HG03280 (cell line): ENCODE measurements at regions not wholly inside any gene's neighbourhood (a gene's known extent, or its start where the extent isn't known, plus 50 kb on each side); places are given as distances from the start of the nearest gene placed in this dataset.
"Not testable (repeated sequence)": the region's sequence is repeated elsewhere in the genome, so short reads cannot be mapped to it uniquely, and the experiment has no call there.

Experiments used
- ATAC-seq: cut with Tn5 transposase; IDR thresholded peaks from one replicate; pipeline ENCODE4 v1.9.1; 2021; ENCODE audit warnings: mild to moderate bottlenecking, moderate library complexity; ENCODE audit not compliant: unreplicated experiment

DNA sequence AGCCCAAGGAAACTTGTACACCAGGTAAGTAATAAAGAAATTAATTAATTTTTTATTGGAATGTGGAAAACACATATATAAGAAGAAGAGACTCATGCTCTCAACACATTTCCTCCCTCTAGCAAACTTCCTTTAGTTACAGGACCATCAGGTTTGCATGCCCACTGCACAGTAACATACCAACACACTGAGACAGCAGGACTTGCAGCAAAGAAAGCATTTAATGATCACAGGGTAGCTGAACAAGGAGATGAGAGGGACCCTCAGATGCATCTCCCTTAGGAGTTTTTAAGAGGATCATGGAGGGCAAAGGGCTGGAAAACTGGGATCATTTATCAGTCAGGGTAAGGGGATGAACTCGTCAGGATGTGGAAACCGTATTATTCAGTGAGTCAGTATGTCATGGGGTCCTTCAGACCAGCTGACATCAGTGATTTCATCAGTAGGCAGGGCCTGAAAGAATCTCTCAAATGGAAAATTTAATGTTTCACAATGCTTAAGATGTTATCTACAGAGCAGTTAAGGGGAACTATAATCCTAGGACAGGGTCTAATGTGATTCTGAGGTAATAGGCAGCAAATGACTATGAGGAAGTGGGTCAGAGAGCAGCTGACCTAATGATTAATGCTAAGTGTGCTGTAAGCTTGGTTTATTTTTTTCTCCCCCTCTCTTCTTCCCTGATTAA lies 193.8 kb upstream of the RND3 start:
- no peak for ATAC-seq

DNA sequence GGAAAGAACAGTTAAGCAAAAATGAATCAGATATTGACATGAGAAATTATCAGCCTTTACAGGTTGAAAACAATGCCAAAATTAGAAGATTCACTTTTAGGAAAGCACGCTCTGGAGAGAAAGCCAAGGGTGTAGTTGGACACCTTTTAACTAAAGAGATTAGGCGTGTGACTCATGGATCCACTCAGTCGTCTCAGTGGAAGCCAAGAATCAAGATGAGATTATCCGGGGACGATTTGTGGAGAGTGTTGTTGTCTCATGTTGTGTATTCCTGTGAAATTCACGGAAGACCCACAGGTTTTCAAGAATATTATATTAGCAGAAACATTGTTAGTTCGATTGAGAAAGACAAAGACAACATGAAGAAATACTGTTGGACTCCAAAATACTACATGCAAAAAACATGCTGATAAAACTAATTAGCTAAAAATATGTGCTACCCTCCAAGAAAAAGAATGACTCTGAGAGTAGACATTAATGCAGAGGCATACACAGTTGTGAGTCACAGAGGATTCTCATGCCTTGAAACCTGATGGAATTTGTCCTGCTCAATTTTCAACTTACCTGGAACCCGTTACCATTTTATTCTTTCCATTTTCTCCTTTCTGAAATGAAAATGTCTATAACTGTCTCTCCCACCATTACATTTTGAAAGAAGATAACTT lies 192.1 kb upstream of the RND3 start:
- ATAC-seq, result no peak

DNA sequence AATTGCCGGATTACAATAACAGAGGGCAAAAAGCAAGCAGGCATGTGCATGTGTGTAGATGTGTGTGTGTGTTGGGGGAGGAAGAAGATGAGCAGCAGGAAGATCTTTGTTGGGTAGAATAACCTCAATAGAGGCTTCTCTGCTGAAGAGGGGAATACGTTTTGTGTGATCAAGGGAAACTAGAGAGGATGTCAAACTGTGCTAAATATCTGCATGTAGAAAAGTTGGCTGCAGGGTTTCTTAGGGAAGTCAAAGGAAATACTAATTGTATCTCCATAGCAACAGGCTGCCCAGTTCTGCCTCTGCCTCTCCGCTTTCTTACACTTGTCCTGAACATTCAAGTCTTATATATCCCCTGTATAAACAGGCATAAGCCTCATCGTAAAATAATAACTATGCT lies 190.1 kb upstream of the RND3 start:
- no peak for ATAC-seq

DNA sequence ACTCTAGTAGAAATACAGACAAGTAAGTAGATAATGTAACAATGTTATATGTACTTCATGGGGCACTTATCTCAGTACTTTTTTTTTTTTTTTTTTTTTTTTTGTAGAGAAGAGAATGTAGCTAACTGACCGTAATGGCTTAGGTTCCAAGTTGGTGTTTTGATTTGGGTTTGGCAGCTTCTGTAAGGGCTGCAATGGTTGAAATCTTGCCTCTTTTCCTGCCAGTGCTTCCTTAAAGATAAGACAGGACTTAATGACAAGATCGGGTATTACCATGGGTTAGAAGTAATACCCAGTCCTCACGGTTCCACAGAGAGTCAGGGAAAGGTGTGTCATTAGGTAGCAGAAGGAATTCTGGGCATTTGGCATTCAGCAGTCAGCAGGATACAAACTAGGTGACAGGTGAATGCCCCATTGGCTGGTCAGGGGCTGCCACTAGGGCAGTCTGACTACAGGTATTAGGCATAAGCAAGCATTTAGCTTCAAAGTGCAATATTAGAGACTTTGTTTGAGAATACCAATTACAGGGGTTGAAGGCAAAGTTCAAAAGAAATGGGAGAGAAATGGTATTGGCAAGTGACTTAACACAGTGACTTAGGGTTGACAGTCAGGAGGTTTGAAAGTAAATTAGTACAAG lies 189.4 kb upstream of the RND3 start:
- no peak for ATAC-seq

DNA sequence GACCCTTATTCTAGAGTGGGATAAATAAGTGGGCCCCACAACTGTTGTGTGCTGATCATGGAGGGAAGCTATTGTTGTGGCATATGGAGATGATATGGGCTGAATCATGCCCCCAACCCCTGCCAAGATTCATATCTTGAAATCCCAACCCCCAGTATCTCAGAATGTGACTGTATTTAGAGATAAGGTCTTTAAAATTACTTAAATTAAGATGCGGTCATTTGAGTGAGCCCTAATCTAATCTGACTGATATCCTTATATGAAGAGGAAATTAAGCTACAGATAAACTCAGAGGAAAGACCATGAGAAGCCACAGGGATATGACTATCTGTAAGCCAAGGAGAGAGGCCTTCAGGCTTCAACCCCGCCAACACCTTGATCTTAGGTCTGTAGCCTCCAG lies 188.3 kb upstream of the RND3 start:
- ATAC-seq, result no peak

DNA sequence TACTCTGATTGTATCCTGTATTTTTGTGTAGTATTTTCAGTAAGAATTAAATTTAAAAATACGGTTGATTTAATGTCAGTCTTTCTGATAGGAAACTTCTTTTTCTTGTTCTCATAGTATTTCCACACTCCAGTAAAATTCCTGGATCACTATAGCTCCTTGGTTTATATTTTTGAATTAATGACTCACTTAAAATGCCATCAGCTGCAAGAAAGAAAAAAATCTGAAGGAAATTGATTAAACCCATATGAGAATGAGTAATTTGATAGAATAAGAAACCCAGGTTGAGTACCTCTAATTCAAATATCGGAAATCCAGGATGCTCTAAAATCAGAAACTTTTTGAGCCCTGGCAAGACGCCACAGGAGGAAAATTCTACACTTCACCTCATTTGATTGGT lies 186.8 kb upstream of the RND3 start:
- ATAC-seq, result no peak

DNA sequence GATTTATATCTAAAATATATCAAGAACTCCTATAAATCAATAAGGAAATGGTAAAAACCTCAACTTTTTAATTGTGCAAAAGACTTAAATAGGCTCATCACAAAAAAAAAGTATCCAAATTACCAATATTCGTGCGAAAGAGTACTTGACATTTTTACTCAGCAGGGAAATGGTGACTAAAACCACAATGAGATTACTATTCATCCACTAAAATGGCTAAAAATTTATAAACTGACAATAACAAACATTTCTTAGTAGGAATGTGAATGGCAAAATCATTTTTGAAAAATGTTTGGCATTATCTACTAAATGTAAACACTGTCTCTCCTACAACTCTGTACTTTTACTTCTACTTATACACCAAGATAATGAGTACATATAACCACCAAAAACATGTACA lies 184.8 kb upstream of the RND3 start:
- ATAC-seq, result no peak

DNA sequence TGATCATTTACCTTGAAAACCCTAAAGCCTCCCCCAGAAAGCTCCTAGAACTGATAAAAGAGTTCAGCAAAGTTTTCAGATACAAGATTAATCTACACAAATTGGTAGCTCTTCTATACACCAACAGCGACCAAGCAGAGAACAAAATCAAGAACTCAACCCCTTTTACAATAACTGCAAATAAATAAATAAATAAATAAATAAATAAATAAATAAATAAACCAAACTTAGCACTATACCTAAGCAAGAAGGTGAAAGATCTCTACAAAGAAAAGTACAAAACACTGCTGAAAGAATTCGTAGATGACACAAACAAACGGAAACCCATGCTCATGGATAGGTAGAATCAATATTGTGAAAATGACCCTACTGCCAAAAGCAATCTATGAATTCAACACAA lies 182.0 kb upstream of the RND3 start:
- no peak for ATAC-seq

DNA sequence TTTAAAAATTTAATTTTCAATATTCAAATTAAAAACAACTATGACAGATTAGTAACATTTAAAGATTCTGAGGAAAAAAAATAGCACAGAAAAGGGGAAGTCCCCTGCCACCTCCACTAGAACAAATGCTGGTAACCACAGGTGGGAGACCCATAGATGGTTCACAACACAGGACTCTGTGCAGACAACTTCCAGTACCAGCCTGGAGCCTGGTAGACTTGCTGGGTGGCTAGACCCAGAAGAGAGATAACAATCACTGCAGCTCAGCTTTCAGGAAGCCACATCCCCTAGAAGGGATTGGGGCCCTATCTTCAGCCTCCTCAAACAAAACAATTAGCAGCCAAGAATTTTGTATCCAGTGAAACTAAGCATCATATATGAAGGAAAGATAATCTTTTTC lies 179.6 kb upstream of the RND3 start:
- ATAC-seq, result not testable (repeated sequence)

DNA sequence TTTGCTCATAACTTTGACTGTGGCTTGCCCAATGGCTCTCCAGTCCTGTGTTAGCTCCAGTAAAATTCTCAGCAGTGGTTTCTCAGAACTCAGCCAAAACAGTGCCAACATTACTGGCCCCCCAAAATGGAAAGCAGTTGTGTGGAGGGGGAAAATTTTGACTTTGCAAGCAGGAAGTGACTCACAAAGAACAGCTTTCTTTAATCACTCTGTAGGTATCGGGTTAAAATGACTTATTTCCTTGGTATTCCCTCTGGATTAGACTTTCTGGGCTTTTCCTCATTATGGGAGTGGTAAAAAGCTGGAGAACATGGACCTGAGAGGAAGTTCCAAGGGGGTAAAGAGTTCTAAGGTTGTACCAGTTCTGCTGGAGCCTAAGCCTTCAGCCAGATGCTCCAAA lies 175.7 kb upstream of the RND3 start:
- ATAC-seq, result no peak

DNA sequence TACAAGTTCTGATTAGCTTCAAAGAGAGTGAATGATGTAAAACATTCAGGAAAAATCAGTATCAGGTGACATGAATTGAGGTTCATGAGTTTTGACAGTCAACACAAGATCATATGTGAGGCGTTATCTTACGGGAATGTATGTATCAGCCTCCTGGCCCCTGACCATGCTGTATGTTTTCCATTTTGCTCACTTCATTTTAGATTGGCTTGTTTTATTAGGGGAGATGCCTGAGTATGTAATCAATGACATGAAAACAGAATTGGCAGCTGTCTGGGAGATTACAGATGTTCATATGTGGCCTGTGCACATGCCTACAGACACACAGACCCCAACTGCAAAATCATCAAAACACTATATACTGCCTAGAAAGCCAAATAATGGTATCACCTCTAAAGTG lies 168.5 kb upstream of the RND3 start:
- no peak for ATAC-seq

DNA sequence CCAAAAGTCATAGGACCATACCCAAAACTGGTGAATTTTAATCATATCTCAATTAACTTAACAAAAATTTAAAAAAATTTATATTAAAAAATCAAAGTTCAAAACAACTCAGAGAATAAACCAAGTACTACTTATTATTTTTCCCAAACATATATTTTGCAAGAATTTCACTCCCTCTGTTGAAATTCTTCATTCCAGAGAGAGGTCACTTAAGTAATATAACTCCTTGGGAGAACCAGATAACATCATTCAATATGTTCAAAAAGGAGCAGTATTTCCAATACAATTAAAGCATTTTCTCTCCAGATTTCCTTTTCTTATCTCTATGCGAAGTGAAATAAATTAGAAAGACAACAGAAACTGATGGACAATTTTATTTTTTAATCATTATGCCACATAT lies 165.9 kb upstream of the RND3 start:
- no peak for ATAC-seq

DNA sequence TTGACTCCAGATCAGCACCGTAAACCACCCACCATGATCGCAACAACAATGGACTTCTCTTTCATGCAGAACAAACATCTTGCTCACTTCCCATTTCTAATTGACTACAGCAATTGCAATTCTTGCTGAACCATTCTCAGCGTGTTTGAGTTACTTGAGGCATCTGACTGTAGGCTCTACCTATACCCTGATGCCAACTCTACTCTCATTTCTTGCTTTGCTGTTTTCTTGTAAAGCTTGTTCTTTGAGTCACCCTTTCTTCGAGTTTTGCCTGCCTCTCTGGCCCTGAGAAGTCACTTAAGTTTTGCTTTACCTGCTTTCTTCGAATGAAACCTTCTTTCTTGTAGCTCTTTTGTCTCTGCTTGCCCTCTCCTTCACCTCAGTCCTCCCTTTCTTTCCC lies 160.5 kb upstream of the RND3 start:
- ATAC-seq, result no peak

DNA sequence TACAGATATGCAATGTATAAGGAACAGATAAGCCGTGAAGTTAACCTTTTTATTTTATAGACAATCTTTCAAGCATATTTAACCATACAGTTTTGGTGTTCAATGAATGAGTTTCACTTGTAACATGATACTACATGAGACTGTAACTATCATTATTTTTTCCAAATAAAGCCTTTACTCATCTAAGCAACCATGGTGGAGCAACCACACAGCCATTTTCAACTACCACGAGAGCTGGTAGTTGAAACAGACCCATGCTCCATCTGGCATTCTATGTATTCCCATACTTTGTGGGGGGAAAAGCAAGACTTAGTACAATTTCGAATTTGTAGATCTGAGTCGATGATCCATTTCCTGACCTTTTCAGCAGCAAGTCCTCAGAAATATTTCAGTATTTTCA lies 159.3 kb upstream of the RND3 start:
- no peak for ATAC-seq

DNA sequence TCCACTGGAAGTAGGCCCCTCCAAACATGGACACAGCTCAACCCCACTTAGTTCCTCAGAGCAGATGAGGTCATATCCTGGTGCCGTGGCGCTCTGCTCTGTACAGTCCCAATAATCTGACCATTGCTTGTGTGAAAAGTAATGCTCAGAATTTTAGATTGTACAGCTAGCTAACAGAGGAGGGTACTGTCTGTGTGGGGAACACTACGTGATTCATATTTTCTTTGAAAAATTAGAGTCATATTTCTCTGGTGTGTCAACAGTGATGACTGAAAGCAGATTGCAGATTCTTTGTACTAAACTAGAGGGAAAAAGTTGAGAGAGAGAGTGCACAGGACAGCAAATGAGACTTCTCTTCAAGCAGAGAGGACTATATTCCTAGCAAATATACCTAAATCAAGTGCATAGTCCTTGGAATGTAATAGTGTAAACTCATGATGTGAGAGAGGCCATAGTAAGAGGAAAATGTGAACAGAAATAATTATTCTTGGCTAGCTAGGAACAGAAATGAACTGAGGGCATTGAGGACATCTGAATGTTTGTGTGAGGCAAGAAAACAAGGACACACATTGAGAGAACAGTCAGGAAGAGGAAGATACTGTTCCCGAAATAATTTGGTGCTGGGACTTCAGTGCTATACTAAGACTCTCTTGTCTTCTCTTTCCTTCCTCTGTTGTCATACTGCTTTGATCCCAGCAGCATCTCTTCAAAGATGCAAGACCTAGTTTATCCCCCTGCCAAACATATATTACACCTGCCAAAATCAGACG lies 157.0 kb upstream of the RND3 start:
- ATAC-seq, result no peak

DNA sequence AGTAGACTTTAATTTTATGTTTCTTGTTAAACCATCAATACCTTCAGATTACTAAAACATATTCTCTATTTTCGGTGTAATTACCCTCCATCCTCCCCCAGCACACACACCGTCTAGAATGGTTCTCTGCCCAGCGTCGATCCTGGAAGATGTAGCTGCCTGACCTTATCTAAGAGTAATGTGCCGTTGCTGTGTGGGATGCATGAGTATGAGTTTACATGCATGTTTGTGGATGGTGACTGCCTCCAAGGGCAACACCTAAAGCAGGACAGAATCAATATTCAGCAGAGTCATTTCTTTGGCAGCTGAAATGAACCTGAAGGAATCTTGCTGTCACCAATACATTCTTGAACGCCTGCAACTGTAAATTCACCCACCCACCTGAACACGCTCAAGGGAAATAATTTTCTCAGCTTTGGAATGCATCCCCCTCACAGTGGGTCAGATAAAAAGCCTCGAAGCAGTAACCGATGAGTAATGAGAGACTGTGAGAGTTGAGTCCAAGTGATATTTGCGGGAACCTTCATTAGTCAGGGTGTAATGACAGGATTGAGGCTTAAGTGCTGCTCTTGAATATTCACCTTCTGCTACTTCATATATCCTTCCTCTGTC lies 155.8 kb upstream of the RND3 start:
- ATAC-seq, result no peak

DNA sequence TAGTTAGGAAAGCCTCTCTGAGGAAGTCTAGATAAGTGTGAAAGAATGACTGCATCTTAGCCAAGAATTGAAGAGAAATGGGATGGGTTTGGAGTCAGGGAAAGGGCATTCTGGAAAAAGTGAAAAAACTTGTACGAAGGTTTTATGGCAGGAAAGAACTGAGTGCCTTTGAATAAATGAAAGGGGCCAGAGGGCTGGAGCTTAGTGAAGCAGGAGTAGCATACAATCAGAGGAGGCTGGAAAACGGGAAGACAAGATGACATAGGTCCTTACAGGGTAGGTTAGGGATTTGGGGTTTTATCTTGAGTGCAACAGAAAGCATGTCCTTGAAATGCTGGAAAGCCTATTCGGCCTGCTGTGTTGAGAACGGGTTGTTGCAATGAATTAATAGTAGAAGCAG lies 152.6 kb upstream of the RND3 start:
- ATAC-seq, result no peak

DNA sequence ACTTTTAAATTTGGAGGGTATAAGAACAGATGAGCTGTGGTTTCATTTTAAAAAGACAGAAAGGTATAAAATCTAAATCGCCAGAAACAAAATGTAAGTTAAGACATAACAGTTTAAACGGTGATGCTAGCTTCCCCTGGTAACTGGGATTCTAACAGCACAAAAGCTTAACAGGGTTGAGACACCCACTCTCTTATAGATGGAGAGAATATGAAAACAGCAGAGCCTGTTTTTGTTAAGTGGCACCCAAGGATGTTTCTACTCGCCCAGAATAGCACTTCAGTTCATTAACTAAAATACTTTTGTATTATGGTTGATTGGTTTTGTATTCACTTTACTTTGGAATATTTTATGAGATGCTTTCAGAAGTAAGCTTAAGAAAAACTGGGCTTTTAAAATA lies 151.9 kb upstream of the RND3 start:
- no peak for ATAC-seq

DNA sequence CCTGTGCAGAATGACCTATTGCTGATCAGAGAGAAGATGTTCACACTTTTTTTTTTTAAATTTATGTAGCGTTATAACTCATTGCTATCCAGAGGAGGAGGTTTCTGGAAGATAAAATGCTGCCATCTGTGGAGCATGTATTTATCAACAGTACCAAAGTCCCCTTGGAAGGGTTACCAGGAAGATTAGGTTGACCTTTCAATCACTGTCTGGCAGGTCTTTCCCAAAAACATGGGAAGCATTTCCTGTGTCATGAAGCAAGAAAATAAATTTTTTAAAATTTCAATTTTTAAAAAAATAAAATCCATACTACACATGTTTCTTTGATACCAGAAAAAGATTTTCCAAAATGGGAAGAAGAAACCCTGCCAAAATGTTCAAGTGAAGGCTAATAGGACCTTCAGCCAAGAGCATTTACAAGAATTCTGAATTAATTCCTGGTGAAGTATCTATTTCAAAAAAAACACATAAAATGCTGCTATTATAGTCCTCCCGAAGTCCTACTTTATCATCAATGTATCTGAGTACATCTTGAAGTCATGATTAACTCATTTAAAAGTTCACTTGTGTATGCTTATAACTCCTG lies 143.9 kb upstream of the RND3 start:
- ATAC-seq, result no peak

DNA sequence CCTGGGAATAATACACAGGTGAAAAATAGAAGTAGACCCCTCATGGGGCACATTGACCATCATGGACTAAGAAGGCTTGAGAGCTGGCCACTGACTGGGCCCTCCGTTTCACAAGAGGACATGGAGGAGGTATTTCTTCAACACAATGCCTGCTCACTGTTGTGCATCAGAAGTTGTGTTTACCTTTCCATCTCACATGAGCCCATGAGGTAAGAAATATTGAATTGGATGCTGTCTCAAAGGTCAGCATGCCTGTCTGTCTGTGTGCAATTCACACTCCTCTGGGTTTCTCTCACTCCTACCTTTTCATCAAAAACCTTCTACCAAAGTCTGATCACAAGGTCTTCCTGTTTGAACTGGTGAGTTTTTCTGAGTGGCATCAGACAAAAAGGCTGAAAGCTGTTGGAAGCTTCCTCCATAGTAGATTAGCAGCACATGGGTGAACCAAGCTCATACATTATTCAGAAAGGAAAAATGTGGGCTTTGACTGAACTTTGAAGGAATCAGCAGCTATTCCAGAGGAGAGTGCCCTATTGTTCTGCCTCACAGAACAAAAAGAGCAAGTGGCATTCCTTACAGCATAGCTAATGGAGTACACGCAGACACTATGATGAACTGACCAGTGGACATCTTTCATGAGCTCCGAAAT lies 143.2 kb upstream of the RND3 start:
- no peak for ATAC-seq
